GM12874 (cell line): ENCODE measurements at regions not wholly inside any gene's neighbourhood (a gene's known extent, or its start where the extent isn't known, plus 50 kb on each side); places are given as distances from the start of the nearest gene placed in this dataset.

ENCODE experiments used
- CTCF ChIP-seq: IDR thresholded peaks from 2 replicates; pipeline ENCODE4 v1.5.1; 2011; ENCODE audit warnings: low read depth, mild to moderate bottlenecking, control low read depth, low read length, moderate library complexity; ENCODE audit not compliant: insufficient read depth

DNA sequence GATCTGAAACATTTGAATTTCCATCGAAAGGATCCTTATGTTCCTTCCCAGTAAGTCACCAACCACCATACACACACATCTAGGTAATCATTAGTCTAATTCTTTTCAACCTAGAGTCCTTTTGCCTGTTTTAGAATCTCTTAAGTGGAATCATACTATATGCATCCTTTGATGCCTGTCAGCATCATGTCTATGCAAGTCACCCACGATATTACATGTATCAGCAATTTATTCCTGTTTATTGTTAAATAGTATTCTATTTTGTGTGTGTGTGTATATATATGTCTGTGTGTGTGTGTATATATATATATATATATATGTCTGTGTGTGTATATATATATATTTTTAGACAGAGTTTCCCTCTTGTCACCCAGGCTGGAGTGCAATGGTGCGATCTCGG is 78.9 kb upstream of the RPH3AL start:
- no peak for TF ChIP-seq CTCF

DNA sequence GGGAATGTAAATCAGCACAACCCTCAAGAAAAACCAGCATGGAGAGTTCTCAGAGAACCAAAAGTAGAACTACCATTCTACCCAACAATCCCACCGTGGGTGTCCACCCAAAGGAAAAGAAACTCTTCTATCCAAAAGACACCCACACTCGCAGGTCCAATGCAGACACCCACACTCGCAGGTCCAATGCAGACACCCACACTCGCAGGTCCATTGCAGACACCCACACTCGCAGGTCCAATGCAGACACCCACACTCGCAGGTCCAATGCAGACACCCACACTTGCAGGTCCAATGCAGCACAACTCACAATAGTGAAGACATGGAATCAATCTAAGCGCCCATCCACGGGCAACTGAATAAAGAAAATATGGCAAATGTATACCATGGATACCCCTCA is 77.0 kb upstream of the RPH3AL start:
- TF ChIP-seq CTCF = no peak

GRCh38 chr17:428414-428813 is 75.8 kb upstream of the RPH3AL start:
- no peak for TF ChIP-seq CTCF

DNA sequence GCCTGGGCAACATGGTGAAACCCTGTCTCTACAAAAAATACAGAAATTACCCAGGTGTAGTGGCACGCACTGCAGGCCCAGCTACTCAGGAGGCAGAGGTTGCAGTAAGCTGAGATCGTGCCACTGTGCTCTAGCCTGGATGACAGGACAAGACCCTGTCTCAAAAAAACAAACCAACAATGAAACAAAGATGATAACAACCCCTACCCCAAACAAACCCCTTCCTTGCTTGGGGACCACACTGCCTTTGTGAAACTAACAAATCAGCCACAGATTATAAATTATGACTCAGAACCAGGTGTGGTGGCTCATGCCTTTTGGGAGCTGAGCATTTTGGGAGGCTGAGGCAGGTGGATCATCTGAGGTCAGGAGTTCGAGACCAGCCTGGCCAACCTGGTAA is 75.3 kb upstream of the RPH3AL start:
- no peak for TF ChIP-seq CTCF

GRCh38 chr17:427327-427726 is 74.7 kb upstream of the RPH3AL start:
- no peak for TF ChIP-seq CTCF

GRCh38 chr17:422196-422930 is 69.8 kb upstream of the RPH3AL start:
- no peak for TF ChIP-seq CTCF

DNA sequence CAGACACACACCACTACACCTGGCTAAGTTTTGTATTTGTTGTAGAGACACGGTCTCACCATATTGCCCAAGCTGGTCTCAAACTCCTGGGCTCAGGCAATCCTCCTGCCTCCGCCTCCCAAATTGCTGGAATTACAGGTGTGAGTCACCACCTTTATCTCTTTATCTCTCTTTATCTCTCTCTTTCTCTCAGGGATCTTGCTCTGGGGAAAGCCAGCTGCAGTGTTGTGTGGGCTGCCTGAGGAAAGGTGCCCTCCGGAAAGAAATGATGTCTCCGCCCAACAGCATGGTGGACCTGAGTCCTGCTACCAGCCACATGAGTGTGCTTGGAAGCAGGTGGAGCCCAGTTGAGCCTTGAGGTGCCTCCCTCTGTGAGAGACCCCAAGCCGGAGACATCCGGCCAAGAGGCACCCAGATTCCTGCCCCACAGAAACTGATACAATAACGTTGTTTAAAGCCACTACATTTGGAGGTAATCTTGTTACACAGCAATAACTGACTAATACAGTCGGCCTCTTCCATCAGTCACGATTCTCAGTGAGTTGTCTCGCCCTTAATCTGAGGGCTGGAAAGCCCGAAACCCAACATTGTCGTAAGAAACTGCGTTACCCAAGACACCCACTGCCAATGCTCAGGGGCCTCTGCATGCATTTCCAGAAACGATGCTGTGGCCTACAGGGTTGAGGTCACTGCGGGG is 68.0 kb upstream of the RPH3AL start:
- no peak for TF ChIP-seq CTCF
